ENCODE measurements at regions not wholly inside any gene's neighbourhood (a gene's known extent, or its start where the extent isn't known, plus 50 kb on each side); places are given as distances from the start of the nearest gene placed in this dataset.

- Histone ChIP-seq H3K9me3 (no peaks in the 10 kb centered on the region), H3K27me3 (no peaks in the 10 kb centered on the region), H3K36me3 (peaks cover 8 to 68% (median 36%) of the 10 kb centered on the region in 4 donors), H3K27ac (replicated peaks in 1 of 4) (no peak overlapping the region), H3K4me3 (no peak overlapping the region), H3K4me1 (no peaks in the 10 kb centered on the region)
- WGBS: 96% methylated on average over 9 of the region's 9 CpGs
- intact Hi-C loops (cut with DNase I): no loop called here
- TF ChIP-seq POLR2AphosphoS5 (IDR thresholded peaks at IDR 0.05) (no peak), EP300 (IDR thresholded peaks at IDR 0.05) (no peak), POLR2A (IDR thresholded peaks at IDR 0.05; ENCODE audit: low read depth) (no peak), CTCF (IDR thresholded peaks at IDR 0.05) (no peak)
- no peak for DNase-seq (ENCODE audit: extremely low spot score)
Measured at GRCh38 chr21:36211660-36212512, 55.3 kb downstream of the DOP1B start.

- no peak overlapping the region for H3K27ac ChIP-seq (replicated peaks in 1 of 4)
- no peaks in the 10 kb centered on the region for H3K9me3 ChIP-seq
- 95% methylated on average over 5 of the region's 5 CpGs for WGBS
- TF ChIP-seq CTCF (IDR thresholded peaks at IDR 0.05) (no peak), POLR2A (IDR thresholded peaks at IDR 0.05; ENCODE audit: low read depth) (no peak), EP300 (IDR thresholded peaks at IDR 0.05) (no peak), POLR2AphosphoS5 (IDR thresholded peaks at IDR 0.05) (no peak)
- H3K27me3 ChIP-seq: no peaks in the 10 kb centered on the region
- no peak for DNase-seq (ENCODE audit: extremely low spot score)
- no peak overlapping the region for H3K4me3 ChIP-seq
- H3K36me3 ChIP-seq: peaks cover 8 to 73% (median 38%) of the 10 kb centered on the region in 4 donors
- H3K4me1 ChIP-seq: peaks cover 0 to 3% (median 1%) of the 10 kb centered on the region in 4 donors
- intact Hi-C loops (cut with DNase I): no loop called here
Measured at GRCh38 chr21:36212513-36212780, 55.8 kb downstream of the DOP1B start.

- DNase-seq (ENCODE audit: extremely low spot score): no peak
- 97% methylated on average over 3 of the region's 3 CpGs for WGBS
- Histone ChIP-seq H3K4me1 (peaks cover 0 to 10% (median 5%) of the 10 kb centered on the region in 4 donors), H3K9me3 (no peaks in the 10 kb centered on the region), H3K4me3 (no peak overlapping the region), H3K27ac (replicated peaks in 1 of 4) (no peak overlapping the region), H3K36me3 (peaks cover 8 to 74% (median 42%) of the 10 kb centered on the region in 4 donors), H3K27me3 (no peaks in the 10 kb centered on the region)
- TF ChIP-seq CTCF (IDR thresholded peaks at IDR 0.05) (no peak), POLR2AphosphoS5 (IDR thresholded peaks at IDR 0.05) (no peak), EP300 (IDR thresholded peaks at IDR 0.05) (no peak), POLR2A (IDR thresholded peaks at IDR 0.05; ENCODE audit: low read depth) (no peak)
- intact Hi-C loops (cut with DNase I): no loop called here
Measured at GRCh38 chr21:36214561-36214960, 57.9 kb downstream of the DOP1B start.

GRCh38 chr21:36217743-36218142 lies 61.1 kb downstream of the DOP1B start:
- H3K27me3 ChIP-seq: no peaks in the 10 kb centered on the region
- no peak overlapping the region for H3K4me3 ChIP-seq
- peaks cover 8 to 70% (median 42%) of the 10 kb centered on the region in 4 donors for H3K36me3 ChIP-seq
- no peak for DNase-seq (ENCODE audit: extremely low spot score)
- no peak for TF ChIP-seq EP300 (IDR thresholded peaks at IDR 0.05)
- TF ChIP-seq POLR2A (IDR thresholded peaks at IDR 0.05; ENCODE audit: low read depth): no peak
- no peak for TF ChIP-seq CTCF (IDR thresholded peaks at IDR 0.05)
- TF ChIP-seq POLR2AphosphoS5 (IDR thresholded peaks at IDR 0.05): no peak
- no peak overlapping the region for H3K27ac ChIP-seq (replicated peaks in 1 of 4)
- intact Hi-C loops (cut with DNase I): no loop called here
- peaks cover 0 to 10% (median 5%) of the 10 kb centered on the region in 4 donors for H3K4me1 ChIP-seq
- 52% methylated on average over 4 of the region's 4 CpGs for WGBS
- no peaks in the 10 kb centered on the region for H3K9me3 ChIP-seq
